ENCODE measurements at regions not wholly inside any gene's neighbourhood (a gene's known extent, or its start where the extent isn't known, plus 50 kb on each side); places are given as distances from the start of the nearest gene placed in this dataset.

- Histone ChIP-seq H2BK12ac (ENCODE audit: insufficient read length, low read depth, low read length) (no peak overlapping the region), H3T11ph (ENCODE audit: low read length) (no peak overlapping the region), H3K4ac (ENCODE audit: low read depth, low read length) (no peak overlapping the region), H3K23ac (ENCODE audit: insufficient read length, low read depth, low read length) (no peak overlapping the region), H2BK15ac (ENCODE audit: low read depth, low read length) (no peak overlapping the region), H3K56ac (ENCODE audit: insufficient read length, low read depth, low read length) (no peak overlapping the region), H4K91ac (ENCODE audit: insufficient read length, low read depth, low read length) (no peak overlapping the region), H2AK5ac (ENCODE audit: insufficient read length, low read length) (no peak overlapping the region), H3K27me3 (ENCODE audit: insufficient read depth, low read length) (no peaks in the 10 kb centered on the region), H4K20me1 (ENCODE audit: control insufficient read depth, insufficient read depth, insufficient read length) (no peaks in the 10 kb centered on the region), H2BK20ac (ENCODE audit: low read depth, low read length, poor library complexity, severe bottlenecking) (no peak overlapping the region), H4K5ac (ENCODE audit: insufficient read length, low read depth, low read length) (no peak overlapping the region), H3K79me1 (ENCODE audit: insufficient read depth, low read depth, low read length, poor library complexity, severe bottlenecking) (no peaks in the 10 kb centered on the region), H2BK5ac (ENCODE audit: insufficient read length, low read length) (no peak overlapping the region), H4K8ac (replicated peaks; ENCODE audit: insufficient read length, low read depth, low read length) (no peak overlapping the region), H3K79me2 (ENCODE audit: insufficient read depth, low read length) (no peaks in the 10 kb centered on the region), H3K4me1 (ENCODE audit: insufficient read depth, low read length) (no peaks in the 10 kb centered on the region), H2AFZ (ENCODE audit: low read length) (no peak overlapping the region), H3K23me2 (ENCODE audit: insufficient read length, low read depth, low read length, poor library complexity, severe bottlenecking) (no peaks in the 10 kb centered on the region), H3K9ac (ENCODE audit: extremely low read depth, insufficient read length, low read length) (no peak overlapping the region), H3K27ac (ENCODE audit: insufficient read length, low read depth, low read length) (no peak overlapping the region), H2BK120ac (ENCODE audit: low read depth, low read length, poor library complexity, severe bottlenecking) (no peak overlapping the region), H3K14ac (ENCODE audit: insufficient read depth, low read length) (no peak overlapping the region; the same call in 1 of the 2 replicates), H3K18ac (ENCODE audit: insufficient read length, low read depth, low read length) (no peak overlapping the region), H3K4me2 (ENCODE audit: insufficient read depth, insufficient read length, low read length) (no peak overlapping the region), H3K9me3 (ENCODE audit: control insufficient read depth, low read depth, low read length) (no peaks in the 10 kb centered on the region)
- no peak overlapping the region for H3K27ac Mint-ChIP-seq
- TF ChIP-seq CTCF (conservative IDR thresholded peaks at IDR 0.05): no peak
- peaks cover 13 to 27% (median 13%) of the 10 kb centered on the region in 3 experiments for H3K36me3 Mint-ChIP-seq (ENCODE audit: insufficient read depth in 1 of 3, low read depth in 3 of 3)
- H3K9me3 Mint-ChIP-seq: peaks cover 14 to 25% of the 10 kb centered on the region in 2 experiments
- no CpG with 5 or more reads among the region's 3 CpGs for WGBS (ENCODE audit: extremely low coverage, insufficient read length, low lambda C conversion rate)
- H3K4me1 Mint-ChIP-seq: peaks cover 4 to 8% of the 10 kb centered on the region in 2 experiments; a peak in 2 of 4 replicates
- peaks cover 6% of the 10 kb centered on the region; the same call in 1 of the 2 replicates for H3K27me3 Mint-ChIP-seq (ENCODE audit: low read depth)
- DNase-seq: no peak
- H3K4me3 Mint-ChIP-seq: no peak overlapping the region
Measured at GRCh38 chr1:232096751-232097150, 470.2 kb downstream of the DISC1 start.
